Smooth muscle cell (in vitro differentiated cells): ENCODE measurements at regions not wholly inside any gene's neighbourhood (a gene's known extent, or its start where the extent isn't known, plus 50 kb on each side); places are given as distances from the start of the nearest gene placed in this dataset.

Experiments used
- DNase-seq: peaks from one replicate; lab custom pipeline; 2025; ENCODE audit not compliant: unreplicated experiment; lab: John Stamatoyannopoulos, UW
- H2AFZ ChIP-seq: fragments of 200-600 bp; sonication (generic); 2 replicates; pipeline ENCODE4 v1.6.0; 2016; ENCODE audit warnings: antibody characterized with exemption, low read depth, mild to moderate bottlenecking
- H3F3A ChIP-seq: fragments of 200-600 bp; sonication (generic); 2 replicates; pipeline ENCODE4 v1.6.0; 2017; ENCODE audit warnings: antibody characterized with exemption, low read depth
- H3K27ac ChIP-seq: fragments of 200-600 bp; sonication (generic); 2 replicates; pipeline ENCODE4 v1.5.1; 2016; ENCODE audit warnings: low read depth, mild to moderate bottlenecking
- H3K27me3 ChIP-seq: fragments of 200-600 bp; sonication (generic); 2 replicates; pipeline ENCODE4 v1.6.1; 2016; ENCODE audit warnings: low read depth, mild to moderate bottlenecking
- H3K36me3 ChIP-seq: fragments of 200-600 bp; sonication (generic); 2 replicates; pipeline ENCODE4 v1.5.1; 2016; ENCODE audit warnings: low read depth
- H3K4me1 ChIP-seq: fragments of 200-600 bp; sonication (generic); 2 replicates; pipeline ENCODE4 v1.5.1; 2016; ENCODE audit warnings: low read depth
- H3K4me2 ChIP-seq: fragments of 200-600 bp; sonication (generic); 2 replicates; pipeline ENCODE4 v1.6.0; 2016; ENCODE audit warnings: mild to moderate bottlenecking
- H3K4me3 ChIP-seq: fragments of 200-600 bp; sonication (generic); 2 replicates; pipeline ENCODE4 v1.5.1; 2016; ENCODE audit warnings: mild to moderate bottlenecking
- H3K79me2 ChIP-seq: fragments of 200-600 bp; sonication (generic); 2 replicates; pipeline ENCODE4 v1.6.0; 2016; ENCODE audit warnings: low read depth, mild to moderate bottlenecking
- H3K9ac ChIP-seq: fragments of 200-600 bp; sonication (generic); 2 replicates; pipeline ENCODE4 v1.6.0; 2016; ENCODE audit warnings: low read depth
- H3K9me3 ChIP-seq: fragments of 200-600 bp; sonication (generic); replicated peaks from 2 replicates; pipeline ENCODE4 v1.5.1; 2016; ENCODE audit warnings: low read depth
- H4K20me1 ChIP-seq: fragments of 200-600 bp; sonication (generic); 2 replicates; pipeline ENCODE4 v1.6.0; 2016; ENCODE audit warnings: low read depth
- WGBS: methylation state at CpG from one replicate; pipeline ENCODE4 v1.1.7; 2016; ENCODE audit warnings: low lambda C conversion rate; 5-methylcytosine and 5-hydroxymethylcytosine counted together
- TF ChIP-seq, protein P1 (sequence below): fragments of 200-600 bp; sonication (generic); IDR thresholded peaks from 2 replicates; pipeline ENCODE4 v1.5.1; 2017; ENCODE audit warnings: borderline replicate concordance, mild to moderate bottlenecking, antibody characterized with exemption; ENCODE audit not compliant: insufficient read depth, poor library complexity, severe bottlenecking

DNA sequence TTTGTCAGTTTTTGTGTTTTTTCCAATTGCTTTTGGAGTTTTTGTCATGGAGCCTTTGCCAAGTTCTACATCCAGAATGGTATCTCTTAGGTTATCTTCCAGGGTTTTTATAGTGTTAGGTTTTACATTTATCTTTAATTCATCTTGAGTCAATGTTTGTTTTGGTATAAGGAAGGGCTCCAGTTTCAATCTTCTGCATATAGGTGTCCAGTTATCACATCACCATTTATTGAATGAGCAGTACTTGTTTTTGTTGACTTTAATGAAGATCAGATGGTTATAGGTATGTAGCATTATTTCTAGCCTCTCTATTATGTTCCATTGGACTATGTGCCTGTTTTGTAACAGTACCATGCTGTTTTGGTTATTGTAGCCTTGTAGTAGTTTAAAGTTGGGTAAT lies 1233.1 kb downstream of the PLA2G4A start:
- Histone ChIP-seq H4K20me1 (no peaks in the 10 kb centered on the region), H3K4me3 (no peak overlapping the region), H2AFZ (no peak overlapping the region), H3K4me2 (no peak overlapping the region), H3F3A (no peaks in the 10 kb centered on the region), H3K9ac (no peak overlapping the region), H3K9me3 (no peaks in the 10 kb centered on the region), H3K27me3 (no peaks in the 10 kb centered on the region), H3K27ac (no peak overlapping the region), H3K4me1 (no peaks in the 10 kb centered on the region), H3K36me3 (no peaks in the 10 kb centered on the region), H3K79me2 (no peaks in the 10 kb centered on the region)
- DNase-seq: no peak
- TF ChIP-seq, protein P1, sequence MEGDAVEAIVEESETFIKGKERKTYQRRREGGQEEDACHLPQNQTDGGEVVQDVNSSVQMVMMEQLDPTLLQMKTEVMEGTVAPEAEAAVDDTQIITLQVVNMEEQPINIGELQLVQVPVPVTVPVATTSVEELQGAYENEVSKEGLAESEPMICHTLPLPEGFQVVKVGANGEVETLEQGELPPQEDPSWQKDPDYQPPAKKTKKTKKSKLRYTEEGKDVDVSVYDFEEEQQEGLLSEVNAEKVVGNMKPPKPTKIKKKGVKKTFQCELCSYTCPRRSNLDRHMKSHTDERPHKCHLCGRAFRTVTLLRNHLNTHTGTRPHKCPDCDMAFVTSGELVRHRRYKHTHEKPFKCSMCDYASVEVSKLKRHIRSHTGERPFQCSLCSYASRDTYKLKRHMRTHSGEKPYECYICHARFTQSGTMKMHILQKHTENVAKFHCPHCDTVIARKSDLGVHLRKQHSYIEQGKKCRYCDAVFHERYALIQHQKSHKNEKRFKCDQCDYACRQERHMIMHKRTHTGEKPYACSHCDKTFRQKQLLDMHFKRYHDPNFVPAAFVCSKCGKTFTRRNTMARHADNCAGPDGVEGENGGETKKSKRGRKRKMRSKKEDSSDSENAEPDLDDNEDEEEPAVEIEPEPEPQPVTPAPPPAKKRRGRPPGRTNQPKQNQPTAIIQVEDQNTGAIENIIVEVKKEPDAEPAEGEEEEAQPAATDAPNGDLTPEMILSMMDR: no peak

DNA sequence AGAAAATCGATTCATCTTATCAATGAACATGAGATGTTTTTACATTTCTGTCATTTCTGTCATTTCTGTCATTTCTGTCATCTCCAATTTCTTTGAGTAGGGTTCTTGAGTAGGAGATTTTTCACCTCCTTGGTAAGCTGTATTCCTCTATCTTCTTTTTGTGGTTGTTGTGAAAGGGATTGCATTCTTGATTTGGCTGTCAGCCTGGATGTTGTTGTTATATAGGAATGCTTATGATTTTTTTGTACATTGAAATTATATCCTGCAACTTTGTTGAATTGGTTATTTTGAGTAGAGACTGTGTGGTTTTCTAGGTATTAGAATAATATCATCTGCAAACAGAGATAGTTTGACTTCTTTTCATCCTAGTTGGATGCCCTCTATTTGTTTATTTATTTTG lies 1233.7 kb downstream of the PLA2G4A start:
- Histone ChIP-seq H3K4me1 (no peaks in the 10 kb centered on the region), H3K4me2 (no peak overlapping the region), H3K9ac (no peak overlapping the region), H3K4me3 (no peak overlapping the region), H4K20me1 (no peaks in the 10 kb centered on the region), H3K27me3 (no peaks in the 10 kb centered on the region), H3K9me3 (no peaks in the 10 kb centered on the region), H2AFZ (no peak overlapping the region), H3K36me3 (no peaks in the 10 kb centered on the region), H3K27ac (no peak overlapping the region), H3K79me2 (no peaks in the 10 kb centered on the region), H3F3A (no peaks in the 10 kb centered on the region)
- TF ChIP-seq, protein P1: no peak
- no peak for DNase-seq
- WGBS: 91% methylated on average over 1 of the region's 1 CpG

DNA sequence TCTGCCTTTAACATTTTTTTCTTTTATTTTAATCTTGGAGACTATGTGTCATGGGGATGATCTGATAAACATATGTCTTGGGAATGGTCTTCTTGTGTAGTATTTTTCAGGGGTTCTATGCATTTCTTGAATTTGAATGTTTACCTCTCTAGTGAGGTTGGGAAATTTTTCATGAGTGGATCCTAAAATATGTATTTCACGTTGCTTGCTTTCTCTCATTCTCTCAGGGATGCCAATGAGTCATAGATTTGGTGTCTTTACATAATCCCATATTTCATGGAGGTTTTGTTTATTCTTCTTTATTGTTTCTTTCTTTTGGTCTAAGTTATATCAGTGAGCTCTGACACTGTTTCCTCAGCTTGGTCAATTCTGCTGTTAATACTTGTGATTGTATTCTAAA lies 1237.2 kb downstream of the PLA2G4A start:
- H3K79me2 ChIP-seq: no peaks in the 10 kb centered on the region
- no peak overlapping the region for H3K27ac ChIP-seq
- TF ChIP-seq, protein P1: no peak
- H3K36me3 ChIP-seq: no peaks in the 10 kb centered on the region
- 72% methylated on average over 1 of the region's 1 CpG for WGBS
- no peak overlapping the region for H3K4me2 ChIP-seq
- H3K27me3 ChIP-seq: no peaks in the 10 kb centered on the region
- H3K9ac ChIP-seq: no peak overlapping the region
- no peaks in the 10 kb centered on the region for H3F3A ChIP-seq
- no peaks in the 10 kb centered on the region for H3K4me1 ChIP-seq
- H3K4me3 ChIP-seq: no peak overlapping the region
- no peak for DNase-seq
- H3K9me3 ChIP-seq: peaks cover 3% of the 10 kb centered on the region
- no peak overlapping the region for H2AFZ ChIP-seq
- H4K20me1 ChIP-seq: no peaks in the 10 kb centered on the region

DNA sequence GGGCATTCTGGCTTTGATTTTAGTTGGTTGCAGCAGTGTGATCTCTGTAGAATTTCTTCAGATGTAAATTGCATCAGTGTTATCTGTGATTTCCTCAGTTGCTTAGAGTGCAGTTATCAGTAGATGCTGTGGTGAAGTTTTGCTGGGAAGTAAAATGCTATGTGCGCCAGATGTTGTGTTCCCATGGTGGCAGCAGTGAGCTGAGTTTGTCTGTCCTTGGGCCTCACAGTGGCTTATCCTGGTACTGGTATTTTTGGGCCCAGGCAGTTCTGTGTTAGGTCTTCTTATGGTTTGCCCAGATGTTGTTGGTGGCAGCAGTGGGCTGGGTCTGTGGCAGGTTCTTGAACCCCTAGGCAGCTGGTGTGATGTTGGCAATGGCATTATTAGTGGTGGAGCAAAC lies 1242.1 kb downstream of the PLA2G4A start:
- Histone ChIP-seq H3K9me3 (peaks cover 3% of the 10 kb centered on the region), H3K27ac (no peak overlapping the region), H4K20me1 (no peaks in the 10 kb centered on the region), H2AFZ (no peak overlapping the region), H3F3A (no peaks in the 10 kb centered on the region), H3K4me3 (no peak overlapping the region), H3K27me3 (no peaks in the 10 kb centered on the region), H3K36me3 (no peaks in the 10 kb centered on the region), H3K9ac (no peak overlapping the region), H3K4me1 (no peaks in the 10 kb centered on the region), H3K4me2 (no peak overlapping the region), H3K79me2 (no peaks in the 10 kb centered on the region)
- no peak for DNase-seq
- 5% methylated on average over 1 of the region's 1 CpG for WGBS
- TF ChIP-seq, protein P1: no peak
